ENCODE measurements at regions not wholly inside any gene's neighbourhood (a gene's known extent, or its start where the extent isn't known, plus 50 kb on each side); places are given as distances from the start of the nearest gene placed in this dataset.

- no peak for TF ChIP-seq CTCF (IDR thresholded peaks at IDR 0.05; ENCODE audit: low read depth, low read length, missing control alignments)
- DNase-seq (ENCODE audit: low read depth): no peak
- H3K4me3 ChIP-seq (ENCODE audit: low read depth, low read length): no peak overlapping the region
- in situ Hi-C loops (cut with HindIII; ENCODE audit: low sequenced_read_pairs): no loop called here
Observed at GRCh38 chr1:203934651-203935050, 73.3 kb downstream of the SNRPE start.

DNA sequence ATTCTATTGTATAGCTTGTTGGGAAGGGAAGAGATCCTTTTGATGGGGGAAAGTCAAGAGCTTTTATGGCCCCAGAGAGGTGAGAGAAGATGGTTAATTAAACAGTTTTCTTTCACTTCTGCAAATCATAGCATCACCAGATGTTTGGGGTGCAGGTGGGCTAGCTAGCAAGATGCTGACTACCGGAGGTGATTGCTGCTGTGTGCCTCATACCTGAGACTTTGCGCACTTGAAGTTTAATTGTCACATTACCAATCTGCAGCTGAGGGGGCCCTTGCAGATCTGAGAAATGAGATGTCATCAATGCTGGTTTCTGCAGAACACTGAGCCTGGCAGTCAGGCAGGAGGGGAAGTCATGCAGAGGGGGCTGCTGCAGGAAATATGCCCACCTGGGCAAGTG lies 73.9 kb downstream of the SNRPE start:
- TF ChIP-seq CTCF (IDR thresholded peaks at IDR 0.05; ENCODE audit: low read depth, low read length, missing control alignments): no peak
- H3K4me3 ChIP-seq (ENCODE audit: low read depth, low read length): no peak overlapping the region
- in situ Hi-C loops (cut with HindIII; ENCODE audit: low sequenced_read_pairs): no loop called here
- DNase-seq (ENCODE audit: low read depth): no peak

DNA sequence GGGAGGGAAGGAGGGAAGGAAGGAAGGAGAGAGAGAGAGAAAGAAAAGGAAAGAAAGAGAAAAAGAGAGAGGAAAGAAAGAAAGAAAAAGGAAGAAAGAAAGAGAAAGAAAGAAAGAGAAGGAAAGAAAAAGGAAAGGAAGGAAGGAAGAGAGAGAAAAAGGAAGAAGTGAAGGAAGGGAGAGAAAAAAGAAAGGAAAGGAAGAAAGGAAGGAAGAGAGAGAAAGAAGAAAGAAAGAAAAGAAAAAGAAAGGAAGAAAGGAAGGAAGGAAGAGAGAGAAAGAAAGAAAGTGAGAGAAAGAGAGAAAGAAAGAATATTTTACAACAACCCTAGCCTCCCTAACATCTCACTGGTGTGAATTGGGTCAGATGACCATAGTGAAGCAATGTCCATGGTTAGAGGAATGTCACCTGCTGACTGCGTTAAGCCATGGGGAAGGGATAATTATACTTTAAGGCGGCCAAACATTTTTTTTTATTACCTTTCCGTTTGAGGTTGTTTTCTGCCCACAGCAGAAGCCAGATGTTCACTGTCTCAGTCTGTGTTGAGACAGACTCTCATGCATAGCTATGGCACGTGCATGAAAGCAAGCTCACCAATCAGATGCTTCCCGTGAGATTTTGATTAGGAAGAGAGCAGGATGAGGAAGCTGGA lies 76.4 kb downstream of the SNRPE start:
- in situ Hi-C loops (cut with HindIII; ENCODE audit: low sequenced_read_pairs): no loop called here
- TF ChIP-seq CTCF (IDR thresholded peaks at IDR 0.05; ENCODE audit: low read depth, low read length, missing control alignments): no peak
- H3K4me3 ChIP-seq (ENCODE audit: low read depth, low read length): no peak overlapping the region
- no peak for DNase-seq (ENCODE audit: low read depth)

- no peak for DNase-seq (ENCODE audit: low read depth)
- H3K4me3 ChIP-seq (ENCODE audit: low read depth, low read length): no peak overlapping the region
- TF ChIP-seq CTCF (IDR thresholded peaks at IDR 0.05; ENCODE audit: low read depth, low read length, missing control alignments): no peak
- in situ Hi-C loops (cut with HindIII; ENCODE audit: low sequenced_read_pairs): no loop called here
Observed at GRCh38 chr1:203944651-203945404, 83.4 kb downstream of the SNRPE start.

GRCh38 chr1:203954293-203954692 lies 92.9 kb downstream of the SNRPE start:
- TF ChIP-seq CTCF (IDR thresholded peaks at IDR 0.05; ENCODE audit: low read depth, low read length, missing control alignments): no peak
- H3K4me3 ChIP-seq (ENCODE audit: low read depth, low read length): no peak overlapping the region
- DNase-seq (ENCODE audit: low read depth): no peak
- in situ Hi-C loops (cut with HindIII; ENCODE audit: low sequenced_read_pairs): no loop called here

GRCh38 chr1:203954788-203955552 lies 93.6 kb downstream of the SNRPE start:
- in situ Hi-C loops (cut with HindIII; ENCODE audit: low sequenced_read_pairs): no loop called here
- DNase-seq (ENCODE audit: low read depth): no peak
- H3K4me3 ChIP-seq (ENCODE audit: low read depth, low read length): no peak overlapping the region
- TF ChIP-seq CTCF (IDR thresholded peaks at IDR 0.05; ENCODE audit: low read depth, low read length, missing control alignments): no peak
